GM21619 (cell line): ENCODE measurements at regions not wholly inside any gene's neighbourhood (a gene's known extent, or its start where the extent isn't known, plus 50 kb on each side); places are given as distances from the start of the nearest gene placed in this dataset.
A peak's percentile ranks its signal among the peaks of the same experiment; 100 is the strongest.

Source experiments
- ATAC-seq: cut with Tn5 transposase; IDR thresholded peaks from one replicate; pipeline ENCODE4 v1.9.1; 2021; ENCODE audit not compliant: unreplicated experiment

DNA sequence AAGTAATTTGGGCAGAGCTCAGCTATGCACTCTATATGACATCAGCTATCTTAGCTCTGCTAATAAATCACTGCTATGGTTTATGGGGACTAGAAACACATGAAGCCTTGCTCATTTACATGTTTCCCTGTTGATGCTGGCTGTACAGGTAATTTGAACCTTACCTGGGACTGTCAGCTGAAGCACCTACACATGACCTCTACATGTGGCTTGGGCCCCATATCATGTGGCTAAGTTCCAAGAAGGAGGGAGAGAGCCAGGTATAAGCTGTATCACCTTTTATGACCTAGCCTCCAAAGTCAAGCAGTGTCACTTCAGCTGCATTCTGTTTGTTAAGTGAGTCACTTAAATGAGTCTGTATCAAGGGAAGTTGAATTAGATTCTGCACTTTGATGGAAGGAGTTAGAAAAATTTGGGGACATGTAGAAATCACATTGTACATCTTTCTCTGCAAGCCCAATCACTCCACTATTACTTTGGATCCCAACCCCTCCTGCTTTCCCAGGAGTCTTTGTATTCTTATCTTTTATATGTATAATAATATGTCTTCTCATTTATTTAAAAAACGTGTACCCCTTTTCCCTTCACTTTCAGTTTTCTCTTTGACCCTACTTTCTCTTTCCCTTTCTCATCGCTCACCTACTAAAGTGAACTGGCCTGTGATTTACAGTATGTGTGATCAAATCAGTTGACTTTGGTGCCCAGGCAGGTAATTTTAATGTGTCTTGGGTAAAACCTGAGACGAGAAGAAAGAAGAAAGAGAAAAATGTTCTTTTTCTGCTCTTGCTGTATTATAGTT lies 53.4 kb upstream of the PRKACB start:
- ATAC-seq: peak; percentile 71

DNA sequence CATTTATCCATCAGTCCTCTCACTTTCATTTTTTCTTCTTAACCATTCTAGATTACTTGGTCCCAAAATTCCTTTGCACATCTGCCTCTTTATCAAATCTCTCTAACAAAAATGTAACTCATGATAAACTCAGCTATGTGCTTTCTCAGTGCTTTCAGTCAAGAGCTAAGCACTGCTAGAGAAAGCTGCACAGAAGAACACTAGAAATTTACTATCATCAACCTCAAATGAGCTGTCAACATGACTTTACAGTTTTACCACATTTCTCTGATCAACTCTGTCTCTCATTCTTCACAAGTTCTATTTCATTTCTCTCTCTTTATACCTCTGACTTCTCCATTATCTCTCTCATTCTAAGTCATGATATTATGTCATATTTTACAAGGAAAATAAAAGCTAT lies 54.2 kb upstream of the PRKACB start:
- ATAC-seq: no peak

DNA sequence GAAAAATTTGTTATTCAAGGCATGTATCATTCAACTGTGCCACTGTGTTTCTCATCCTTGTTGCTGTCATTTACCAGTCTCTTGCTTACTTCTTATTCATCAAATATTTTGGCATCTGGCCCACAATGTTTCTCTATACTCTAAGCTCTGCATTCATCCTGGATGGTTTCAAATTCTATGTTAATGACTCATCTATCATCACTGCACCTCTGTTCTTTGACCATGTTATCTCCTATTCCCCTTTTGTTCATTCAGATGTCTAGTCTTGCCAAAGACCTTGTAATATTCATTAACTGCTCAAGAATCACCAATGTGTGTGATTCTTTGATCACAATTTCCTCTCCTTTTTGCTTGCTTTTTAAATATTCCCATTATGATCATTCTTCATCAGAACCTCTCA lies 54.6 kb upstream of the PRKACB start:
- ATAC-seq: no peak

DNA sequence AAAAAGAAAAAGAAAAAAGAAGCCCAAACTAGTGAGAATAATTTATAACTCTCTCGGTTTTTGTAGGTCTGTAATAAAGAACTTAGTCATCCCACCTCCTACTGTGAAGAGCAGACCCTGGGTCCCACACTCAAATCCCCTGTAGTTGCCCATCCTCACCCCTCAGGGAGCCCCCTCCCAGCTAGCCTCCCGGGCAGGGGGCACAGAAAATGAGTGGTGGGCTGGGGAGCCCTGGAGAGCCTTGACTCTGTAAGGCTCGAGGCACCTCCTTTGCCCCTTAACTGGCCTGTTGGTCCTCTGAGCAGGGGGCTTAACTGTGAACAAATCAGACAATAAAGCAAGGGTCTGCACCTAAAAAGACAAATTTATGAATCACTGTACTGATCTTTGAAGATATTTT lies 57.5 kb upstream of the PRKACB start:
- no peak for ATAC-seq

DNA sequence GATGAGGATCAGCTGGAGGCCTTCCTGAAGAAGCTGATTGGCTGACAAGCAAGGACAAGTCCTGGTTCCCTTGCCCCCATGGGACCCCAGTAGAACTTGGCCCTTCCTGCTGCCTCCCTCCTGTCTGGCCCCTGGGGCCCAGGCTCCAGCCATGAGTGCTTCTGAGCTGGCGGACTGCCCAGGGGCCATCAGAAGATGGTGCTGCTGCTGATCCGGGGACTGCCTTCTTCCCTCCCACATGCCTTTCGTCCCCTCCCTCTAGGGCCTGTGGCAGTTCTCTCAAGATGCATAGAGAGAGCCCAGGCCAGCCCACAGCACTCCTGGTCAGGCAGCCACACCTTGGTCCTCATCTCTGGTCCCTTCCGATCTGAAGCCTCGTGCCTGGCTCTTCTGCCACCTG lies 57.9 kb upstream of the PRKACB start:
- ATAC-seq: no peak

DNA sequence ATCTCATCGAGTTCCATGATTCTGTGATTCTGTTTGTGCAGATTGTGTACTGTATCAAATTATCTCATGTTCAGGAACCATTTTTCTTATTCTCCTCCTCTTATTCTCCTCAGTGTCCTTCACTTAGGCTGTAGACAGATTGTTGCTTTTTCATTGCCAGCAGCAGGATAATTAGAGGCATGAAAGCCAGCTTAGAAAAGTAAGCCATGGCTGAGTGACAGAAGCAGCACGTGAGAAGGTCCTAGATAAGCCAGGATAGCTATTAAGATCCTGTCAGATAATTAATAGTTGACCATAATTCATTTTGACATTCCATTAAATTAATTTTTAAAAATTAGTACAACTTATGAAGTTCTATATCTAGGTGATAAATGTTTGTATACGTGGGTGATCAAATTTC lies 60.8 kb upstream of the PRKACB start:
- no peak for ATAC-seq

DNA sequence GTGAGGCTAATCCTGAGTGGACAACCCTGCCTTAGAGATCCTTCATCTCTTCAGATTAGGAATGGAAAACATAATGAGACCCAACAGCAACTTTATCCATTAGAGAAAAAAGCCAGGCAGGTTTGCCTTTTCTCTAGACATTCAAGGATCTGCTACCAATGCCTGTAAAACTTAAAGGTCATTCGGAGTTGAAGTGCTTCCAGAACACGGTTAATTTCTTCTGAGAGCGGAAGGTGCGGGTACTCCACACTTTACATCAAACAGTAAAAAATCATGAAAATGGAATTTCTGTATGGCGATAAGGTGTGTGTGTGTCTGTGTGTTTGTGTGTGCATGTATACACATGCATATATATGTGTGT lies 65.2 kb upstream of the PRKACB start:
- ATAC-seq: no peak

DNA sequence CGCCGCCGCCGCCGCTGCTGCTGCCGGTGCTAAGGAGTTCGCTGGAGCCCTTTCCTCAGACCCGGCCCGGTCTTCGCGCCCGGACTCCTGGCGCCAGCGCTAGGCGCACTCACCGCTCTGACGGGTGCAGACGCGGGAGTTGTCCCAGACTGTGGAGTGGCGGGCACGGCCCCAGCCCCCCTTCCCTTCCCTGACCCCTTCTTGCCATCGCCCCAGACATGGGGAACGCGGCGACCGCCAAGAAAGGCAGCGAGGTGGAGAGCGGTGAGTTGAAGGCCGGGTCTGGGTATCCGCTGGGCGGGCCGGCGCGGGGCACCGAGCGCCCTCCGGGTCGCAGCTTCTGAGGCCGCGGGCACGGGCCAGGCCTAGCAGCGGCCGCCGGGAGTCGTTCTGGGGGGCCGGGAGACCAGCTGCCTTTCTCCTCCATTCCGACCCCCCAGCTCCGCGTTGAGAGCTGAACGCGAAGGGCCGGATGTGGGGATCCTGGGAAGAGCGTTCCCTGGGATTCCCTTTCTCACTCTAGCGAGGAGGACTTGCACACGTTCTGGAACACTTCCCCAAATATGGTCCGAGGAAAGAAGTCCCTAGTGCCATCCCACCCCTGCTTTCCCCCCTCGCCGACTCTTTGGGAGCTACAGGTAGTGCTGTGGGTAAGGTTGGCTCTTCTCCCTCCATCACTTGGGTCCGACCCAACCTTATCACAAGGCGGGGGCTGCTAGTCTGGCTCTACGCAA lies 65.8 kb upstream of the PRKACB start:
- ATAC-seq: peak; percentile 38

DNA sequence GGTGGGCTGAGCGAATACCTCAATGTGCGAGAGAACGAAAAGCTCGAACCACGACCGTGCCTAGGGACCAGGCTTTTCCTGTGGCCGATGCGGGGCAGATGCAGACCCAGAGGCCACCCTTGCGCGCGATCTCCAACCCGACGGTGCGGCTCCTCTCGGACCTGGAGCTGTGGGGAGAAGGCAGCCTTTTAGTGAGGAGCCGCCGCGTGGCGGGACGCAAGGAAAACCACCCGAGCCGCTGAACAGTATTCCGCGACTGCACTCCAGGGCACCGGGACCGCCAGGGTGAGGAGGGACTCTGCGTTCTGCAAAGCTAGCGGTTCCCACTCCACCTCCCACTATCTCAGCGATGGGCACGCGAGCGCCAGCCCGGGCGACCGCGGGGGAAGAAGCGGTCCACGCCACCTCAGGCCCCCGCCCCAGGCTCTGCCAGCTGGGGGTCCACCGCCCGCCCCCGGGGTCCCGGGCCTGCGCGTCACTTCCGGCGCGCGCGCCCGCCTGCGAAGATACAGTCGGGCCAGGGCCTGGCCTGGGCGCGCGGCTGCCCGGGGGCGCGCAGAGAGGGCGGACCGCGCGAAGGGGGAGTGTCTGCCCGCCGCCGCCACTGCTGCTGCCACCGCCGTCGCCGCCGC lies 66.5 kb upstream of the PRKACB start:
- ATAC-seq: peak; percentile 88

DNA sequence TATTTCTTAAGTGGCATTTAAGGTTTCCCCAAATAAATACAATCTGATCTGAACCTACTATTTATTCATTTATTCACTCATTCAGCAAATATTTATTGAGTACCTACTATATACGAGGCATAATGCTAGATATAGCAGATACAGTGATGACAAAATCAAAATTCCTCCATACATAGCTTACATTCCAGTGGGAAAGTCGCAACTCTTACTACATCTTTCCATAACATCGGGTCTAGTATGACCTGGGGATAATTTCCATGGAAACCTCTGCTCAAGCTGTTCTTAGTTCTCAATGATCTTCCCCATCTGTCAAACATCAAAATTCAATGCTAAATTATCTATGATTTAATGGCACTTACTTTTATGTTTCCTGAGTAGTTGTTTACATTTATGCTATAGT lies 70.8 kb upstream of the PRKACB start:
- ATAC-seq: no peak

DNA sequence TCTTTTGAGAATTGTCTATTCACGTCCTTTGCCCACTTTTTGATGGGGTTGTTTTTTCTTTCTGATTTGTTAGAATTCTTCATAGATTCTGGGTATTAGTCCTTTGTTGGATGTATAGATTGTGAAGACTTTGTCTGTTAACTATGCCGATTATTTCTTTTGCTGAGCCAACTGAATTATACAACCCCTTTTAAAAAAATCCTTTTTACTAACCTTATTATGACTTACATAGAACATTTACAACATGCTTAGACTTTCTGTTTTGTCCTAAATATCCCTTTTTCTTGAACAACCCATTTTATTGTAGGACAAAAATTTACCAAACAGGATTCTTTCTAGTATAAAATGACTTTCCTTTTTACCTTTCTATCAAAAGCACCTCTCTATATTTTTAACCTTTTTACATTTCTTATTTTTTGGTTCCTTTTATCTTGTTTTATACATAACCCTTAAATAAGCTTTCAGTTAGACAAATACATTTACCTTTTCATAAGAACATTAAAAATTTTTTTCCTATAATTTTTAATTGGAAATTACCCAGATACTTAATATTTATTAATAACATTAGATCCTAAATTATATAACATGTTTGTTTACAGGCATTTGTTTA lies 70.4 kb upstream of the TTLL7 start:
- no peak for ATAC-seq

DNA sequence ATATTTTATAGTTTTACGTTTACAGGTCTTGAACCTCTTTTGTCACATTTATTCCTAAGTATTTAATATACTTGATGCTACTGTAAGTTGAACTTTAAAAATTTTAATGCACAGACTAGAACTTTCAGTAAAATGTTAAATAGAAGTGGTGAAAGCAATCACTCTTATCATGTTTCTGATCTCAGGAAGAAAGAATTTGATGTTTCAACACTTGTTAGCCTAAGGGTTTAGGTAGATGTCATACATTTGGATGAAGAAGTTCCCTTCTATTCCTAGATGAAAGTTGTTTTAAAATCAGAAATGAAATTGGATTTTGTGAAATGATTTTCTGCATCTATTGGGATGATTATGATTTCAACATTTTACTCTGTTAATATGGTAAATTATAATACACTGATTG lies 63.6 kb upstream of the TTLL7 start:
- ATAC-seq: no peak

DNA sequence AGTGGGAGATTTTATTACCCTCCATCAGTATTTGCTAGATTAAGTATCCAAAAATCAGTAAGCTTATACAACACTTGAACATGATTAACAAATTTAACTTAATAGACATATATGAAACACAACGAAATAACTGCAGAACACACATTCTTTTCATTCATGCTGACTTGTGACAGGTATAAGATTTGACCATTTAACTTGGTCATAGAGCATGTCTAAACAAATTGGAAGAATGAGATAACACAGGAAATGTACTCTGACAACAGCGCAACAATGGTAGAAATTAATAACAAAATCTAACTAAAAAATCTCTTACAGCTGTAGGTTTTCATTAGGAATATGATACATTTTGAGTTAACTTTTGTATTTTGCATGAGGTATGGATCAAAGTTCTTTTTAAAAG lies 62.4 kb upstream of the TTLL7 start:
- ATAC-seq: no peak

DNA sequence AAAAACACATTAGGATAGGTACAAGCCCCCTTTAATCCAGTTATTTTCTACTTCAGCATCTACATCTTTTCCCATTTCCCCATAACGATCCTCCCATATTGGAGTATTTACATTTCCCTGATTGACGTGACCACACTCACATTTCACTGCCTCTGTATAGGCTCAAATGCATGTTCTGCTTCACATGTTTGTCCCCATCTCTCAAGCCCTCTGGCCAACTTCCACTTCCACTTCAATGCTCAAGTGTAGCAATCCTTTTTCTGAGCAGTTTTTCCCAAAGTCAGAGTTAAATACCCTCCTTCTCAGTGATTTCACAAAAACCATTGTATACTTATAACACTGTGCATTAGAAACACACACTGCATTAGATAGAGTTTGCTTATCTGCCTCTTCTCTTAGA lies 61.8 kb upstream of the TTLL7 start:
- ATAC-seq: no peak

DNA sequence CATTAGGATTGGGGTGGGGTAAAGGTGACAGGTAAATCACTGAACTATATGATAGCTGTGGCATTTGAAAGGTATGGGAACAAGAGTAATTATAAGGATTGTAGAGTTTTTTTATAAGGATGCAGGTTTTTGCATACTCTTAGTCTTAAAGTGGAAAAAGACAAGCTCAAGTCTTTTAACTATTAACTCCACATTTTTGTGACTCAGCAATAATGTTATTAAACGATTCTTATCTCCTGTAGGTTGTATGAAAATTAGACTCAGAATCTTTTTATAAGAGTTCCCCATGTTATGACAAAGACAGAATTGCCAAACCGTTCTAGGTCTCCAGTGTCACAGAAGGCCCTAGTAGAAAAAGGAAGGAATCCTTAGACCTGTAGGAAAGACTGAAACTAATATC lies 49.9 kb upstream of the TTLL7 start:
- no peak for ATAC-seq
